K562 (cell line): ENCODE measurements at regions not wholly inside any gene's neighbourhood (a gene's known extent, or its start where the extent isn't known, plus 50 kb on each side); places are given as distances from the start of the nearest gene placed in this dataset.

Experiments
- ATAC-seq: fragments of 200-7000 bp; cut with Tn5 transposase; 3 replicates; pipeline ENCODE4 v1.9.1; 2020; ENCODE audit warnings: moderate library complexity
- BruUV-seq: library from RNA; stranded (reverse); fragments of 400-500 nt; replicated peaks from 2 replicates; lab custom pipeline; 2021; lab: Mats Ljungman, UMichigan
- CTCF ChIA-PET: fragments of 300-600 bp; formaldehyde crosslinking; extraction: SDS; loops from one replicate; lab custom pipeline; 2021; ENCODE audit warnings: low intra/inter-chr PET ratio; lab: Yijun Ruan, JAX
- POLR2A ChIA-PET: fragments of 300-600, 350-650 bp; sonication (Branson Sonifier 250); formaldehyde crosslinking; extraction: SDS; loops from one replicate; lab custom pipeline; 2021; ENCODE audit warnings: antibody characterized with exemption, inconsistent platforms; lab: Yijun Ruan, JAX
- DNase-seq, 4 experiments: peaks; one replicate each; pipeline versions ENCODE4 v3.0.0 to v3.0.0-alpha.2; 2011 to 2018; ENCODE audit warnings: low spot score in 3 of 4, mixed read lengths in 3 of 4; ENCODE audit errors: extremely low read depth in 1 of 4
- FAIRE-seq: peaks from 2 replicates; lab custom pipeline; 2011; peaks lifted over from hg19 to GRCh38; lab: Jason Lieb, UNC
- H2AFZ ChIP-seq: 2 replicates; pipeline ENCODE4 v1.6.0; 2011; ENCODE audit warnings: low read depth, low read length, control low read depth, inconsistent platforms
- H3K27ac ChIP-seq: fragments of 200-600 bp; 3 replicates; pipeline ENCODE4 v1.8.0; 2011; ENCODE audit warnings: low read depth, mild to moderate bottlenecking, control low read depth, inconsistent platforms, low read length, moderate library complexity, mixed read lengths; ENCODE audit errors: extremely low read depth
- H3K27me3 ChIP-seq, 2 experiments: fragments of 300-600 bp in 1 of 2; 2 replicates in 1 of 2; 3 replicates in 1 of 2; pipeline versions ENCODE4 v1.6.0 to v1.8.0; 2011; ENCODE audit warnings: inconsistent platforms in 2 of 2, low read length in 2 of 2, mild to moderate bottlenecking in 1 of 2, mixed read lengths in 1 of 2, moderate library complexity in 1 of 2; ENCODE audit not compliant: control insufficient read depth in 2 of 2, insufficient read depth in 2 of 2
- H3K36me3 ChIP-seq: fragments of 300-600 bp; 3 replicates; pipeline ENCODE4 v1.8.0; 2011; ENCODE audit warnings: mild to moderate bottlenecking, low read length, inconsistent platforms; ENCODE audit not compliant: control insufficient read depth, insufficient read depth
- H3K4me1 ChIP-seq, 2 experiments: fragments of 200-600 bp in 1 of 2; replicated peaks in 1 of 2; 2 replicates in 1 of 2; 3 replicates in 1 of 2; pipeline versions ENCODE4 v1.5.1 to v1.8.0; 2011; ENCODE audit warnings: inconsistent platforms in 2 of 2, low read length in 2 of 2, mild to moderate bottlenecking in 1 of 2, mixed read lengths in 1 of 2, moderate library complexity in 1 of 2; ENCODE audit not compliant: control insufficient read depth in 2 of 2, insufficient read depth in 2 of 2
- H3K4me2 ChIP-seq: 2 replicates; pipeline ENCODE4 v1.6.1; 2011; ENCODE audit warnings: low read length, control low read depth, inconsistent platforms, mixed read lengths; ENCODE audit not compliant: insufficient read depth
- H3K4me3 ChIP-seq: fragments of 200-600 bp; sonication (generic), shearing (Covaris generic); 2 replicates; pipeline ENCODE4 v1.5.1; 2016; ENCODE audit warnings: control low read depth, inconsistent platforms
- H3K79me2 ChIP-seq: fragments of 200-600 bp; 3 replicates; pipeline ENCODE4 v1.8.0; 2011; ENCODE audit warnings: low read length, inconsistent platforms; ENCODE audit not compliant: control insufficient read depth, insufficient read depth
- H3K9ac ChIP-seq, 2 experiments: 2 replicates each; pipeline versions ENCODE4 v1.6.0 to v1.6.1; 2011; ENCODE audit warnings: low read depth in 2 of 2, low read length in 2 of 2, control low read depth in 1 of 2, inconsistent platforms in 1 of 2, mild to moderate bottlenecking in 1 of 2, mixed read lengths in 1 of 2; ENCODE audit not compliant: insufficient read depth in 1 of 2
- H3K9me1 ChIP-seq: one replicate; pipeline ENCODE4 v1.6.0; 2011; ENCODE audit warnings: inconsistent platforms, mild to moderate bottlenecking, low read length, moderate library complexity; ENCODE audit not compliant: control insufficient read depth, insufficient read depth
- H3K9me3 ChIP-seq: replicated peaks from 2 replicates; pipeline ENCODE4 v1.5.1; 2011; ENCODE audit warnings: low read depth, low read length, inconsistent platforms; ENCODE audit not compliant: control insufficient read depth, insufficient read depth
- H4K20me1 ChIP-seq: replicated peaks from 2 replicates; pipeline ENCODE4 v1.6.1; 2011; ENCODE audit warnings: low read length, inconsistent platforms, mixed read lengths; ENCODE audit not compliant: control insufficient read depth, insufficient read depth
- COPS2 ChIP-seq: fragments of 450-650 bp; conservative IDR thresholded peaks from 2 replicates; pipeline ENCODE4 v1.6.1; 2016; ENCODE audit warnings: mild to moderate bottlenecking, moderate library complexity
- EWSR1 ChIP-seq: fragments of 450-650 bp; IDR thresholded peaks from 2 replicates; pipeline ENCODE4 v1.6.1; 2018; ENCODE audit warnings: borderline replicate concordance, mild to moderate bottlenecking, low read depth, moderate library complexity; ENCODE audit not compliant: partially characterized antibody
- GTF2E2 ChIP-seq: fragments of 200-800 bp; sonication (Bioruptor generic); IDR thresholded peaks from 2 replicates; pipeline ENCODE4 v1.6.1; 2016; ENCODE audit warnings: missing genetic modification characterization, missing compliant biosample characterization
- ID3 ChIP-seq, 2 experiments: fragments of 250-450 bp in 1 of 2; fragments of 450-650 bp in 1 of 2; sonication (Bioruptor Pico) in 1 of 2; IDR thresholded peaks; 2 replicates each; pipeline versions ENCODE4 v1.6.1 to v1.8.0; 2016 to 2021; ENCODE audit warnings: mild to moderate bottlenecking in 2 of 2, moderate library complexity in 2 of 2, missing compliant biosample characterization in 1 of 2, missing genetic modification characterization in 1 of 2
- KLF1 ChIP-seq: fragments of 450-650 bp; IDR thresholded peaks from 2 replicates; pipeline ENCODE4 v1.6.1; 2016; ENCODE audit warnings: missing genetic modification characterization, missing compliant biosample characterization
- MED1 ChIP-seq: sonication (generic); formaldehyde crosslinking; IDR thresholded peaks from 2 replicates; pipeline ENCODE4 v1.8.1; 2023; ENCODE audit warnings: missing genetic modification reagents, borderline replicate concordance
- PTTG1 ChIP-seq: fragments of 450-650 bp; IDR thresholded peaks from 2 replicates; pipeline ENCODE4 v1.6.1; 2016; ENCODE audit warnings: low read depth, mild to moderate bottlenecking, missing genetic modification characterization, missing compliant biosample characterization
- RBBP5 ChIP-seq: fragments of 200-600 bp; sonication (generic); IDR thresholded peaks from 2 replicates; pipeline ENCODE4 v1.6.1; 2012; ENCODE audit warnings: borderline replicate concordance, mild to moderate bottlenecking, low read length, control low read depth, inconsistent platforms; ENCODE audit not compliant: insufficient read depth, poor library complexity, severe bottlenecking
- TEAD1 ChIP-seq, 2 experiments: fragments of 450-650 bp in 1 of 2; sonication (generic) in 1 of 2; formaldehyde crosslinking; IDR thresholded peaks; 2 replicates each; pipeline versions ENCODE4 v1.4.0 to v1.8.0; 2020 to 2022; ENCODE audit warnings: mild to moderate bottlenecking in 2 of 2, missing genetic modification reagents in 1 of 2
- XRCC3 ChIP-seq: fragments of 450-650 bp; IDR thresholded peaks from 2 replicates; pipeline ENCODE4 v1.6.1; 2017; ENCODE audit warnings: mild to moderate bottlenecking, moderate library complexity
- ZBTB40 ChIP-seq, 2 experiments: fragments of 450-650 bp in 1 of 2; sonication (generic) in 1 of 2; formaldehyde crosslinking in 1 of 2; IDR thresholded peaks; 2 replicates each; pipeline versions ENCODE4 v1.7.1 to v1.9.0; 2016 to 2022; ENCODE audit warnings: inconsistent platforms in 1 of 2, mild to moderate bottlenecking in 1 of 2, missing genetic modification reagents in 1 of 2
- WGBS: fragments of 100-300 bp; shearing (Covaris generic); methylation state at CpG from one replicate; pipeline ENCODE4 v1.1.6; 2016; ENCODE audit warnings: low coverage, mixed read lengths; ENCODE audit not compliant: insufficient coverage; ENCODE audit errors: missing lambda C conversion rate; 5-methylcytosine and 5-hydroxymethylcytosine counted together
- in situ Hi-C: fragments of 300-500 bp; cut with MboI; formaldehyde crosslinking; loops from 4 replicates; pipeline ENCODE4 v1.15.0; 2018; ENCODE audit warnings: inconsistent platforms, mixed read lengths
- intact Hi-C: fragments of 100-400 bp; cut with micrococcal nuclease; formaldehyde crosslinking; loops from 2 replicates; pipeline ENCODE4 v1.14.2; 2022

GRCh38 chr10:64023926-64024470 lies 502.8 kb downstream of the REEP3 start:
- BruUV-seq, result no TSS peak
- H3K27me3 ChIP-seq, result no peaks in the 10 kb centered on the region
- CTCF ChIA-PET, result no interaction called here
- TF ChIP-seq ZBTB40 (IDR thresholded peaks at IDR 0.05) (no peak), ZBTB40 (CRISPR knock-in tag; IDR thresholded peaks at IDR 0.05) (no peak), MED1 (CRISPR knock-in tag) (no peak), EWSR1 (no peak), TEAD1 (CRISPR knock-in tag; IDR thresholded peaks at IDR 0.05) (no peak), KLF1 (tag) (no peak), COPS2 (no peak), PTTG1 (tag) (no peak), XRCC3 (no peak), ID3 (CRISPR knock-in tag; IDR thresholded peaks at IDR 0.05) (no peak), ID3 (tag; IDR thresholded peaks at IDR 0.05) (no peak), RBBP5 (no peak), GTF2E2 (no peak)

More at GRCh38 chr10:64023926-64024470, 502.8 kb downstream of the REEP3 start:
- intact Hi-C loops, result no loop called here
- Histone ChIP-seq H3K4me1 (no peaks in the 10 kb centered on the region), H3K4me3 (no peak overlapping the region), H3K79me2 (no peaks in the 10 kb centered on the region), H3K9ac (no peak overlapping the region), H3K9me3 (no peaks in the 10 kb centered on the region), H3K27ac (no peak overlapping the region), H2AFZ (no peak overlapping the region), H4K20me1 (no peaks in the 10 kb centered on the region), H3K4me2 (no peak overlapping the region), H3K36me3 (no peaks in the 10 kb centered on the region), H3K9me1 (no peaks in the 10 kb centered on the region)
- in situ Hi-C loops, result no loop called here
- no peak for ATAC-seq
- FAIRE-seq, result no peak
- DNase-seq, result no peak
- 0% methylated on average over 4 of the region's 4 CpGs for WGBS
- POLR2A ChIA-PET, result no interaction called here
